ENCODE measurements at regions not wholly inside any gene's neighbourhood (a gene's known extent, or its start where the extent isn't known, plus 50 kb on each side); places are given as distances from the start of the nearest gene placed in this dataset.

DNA sequence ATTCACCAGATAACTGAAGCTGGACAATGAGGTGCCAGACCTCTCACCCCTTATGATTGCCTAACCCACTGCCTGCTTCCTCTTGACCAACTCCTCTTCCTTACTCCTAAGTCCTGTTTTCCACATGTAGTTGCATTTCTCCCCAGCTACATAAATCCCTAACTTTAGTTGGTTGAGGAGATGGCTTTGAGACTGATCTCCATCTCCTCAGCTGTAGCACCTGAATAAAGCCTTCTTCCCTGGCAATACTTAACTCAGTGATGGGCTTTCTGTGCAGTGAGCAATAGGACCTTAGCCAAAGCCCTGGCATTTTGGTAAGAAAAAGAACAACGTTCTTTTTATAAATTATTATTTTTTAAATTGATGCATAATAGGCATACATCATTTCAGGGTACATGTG is 691.1 kb downstream of the MATN1 start:
- Histone ChIP-seq H3K27ac (no peak overlapping the region), H3K9me3 (no peaks in the 10 kb centered on the region), H3K27me3 (peaks cover 0 to 21% of the 10 kb centered on the region in 2 donors), H3K4me1 (no peaks in the 10 kb centered on the region), H3K4me3 (no peak overlapping the region), H3K36me3 (no peaks in the 10 kb centered on the region)
- DNase-seq (ENCODE audit: low spot score in 2 of 2), result no peak
- TF ChIP-seq POLR2AphosphoS5 (IDR thresholded peaks at IDR 0.05) (no peak), POLR2A (IDR thresholded peaks at IDR 0.05) (no peak)
- TF ChIP-seq, protein P1, sequence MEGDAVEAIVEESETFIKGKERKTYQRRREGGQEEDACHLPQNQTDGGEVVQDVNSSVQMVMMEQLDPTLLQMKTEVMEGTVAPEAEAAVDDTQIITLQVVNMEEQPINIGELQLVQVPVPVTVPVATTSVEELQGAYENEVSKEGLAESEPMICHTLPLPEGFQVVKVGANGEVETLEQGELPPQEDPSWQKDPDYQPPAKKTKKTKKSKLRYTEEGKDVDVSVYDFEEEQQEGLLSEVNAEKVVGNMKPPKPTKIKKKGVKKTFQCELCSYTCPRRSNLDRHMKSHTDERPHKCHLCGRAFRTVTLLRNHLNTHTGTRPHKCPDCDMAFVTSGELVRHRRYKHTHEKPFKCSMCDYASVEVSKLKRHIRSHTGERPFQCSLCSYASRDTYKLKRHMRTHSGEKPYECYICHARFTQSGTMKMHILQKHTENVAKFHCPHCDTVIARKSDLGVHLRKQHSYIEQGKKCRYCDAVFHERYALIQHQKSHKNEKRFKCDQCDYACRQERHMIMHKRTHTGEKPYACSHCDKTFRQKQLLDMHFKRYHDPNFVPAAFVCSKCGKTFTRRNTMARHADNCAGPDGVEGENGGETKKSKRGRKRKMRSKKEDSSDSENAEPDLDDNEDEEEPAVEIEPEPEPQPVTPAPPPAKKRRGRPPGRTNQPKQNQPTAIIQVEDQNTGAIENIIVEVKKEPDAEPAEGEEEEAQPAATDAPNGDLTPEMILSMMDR (IDR thresholded peaks at IDR 0.05), result no peak
- intact Hi-C loops (cut with DNase I; ENCODE audit: low total_unique reads), result no loop called here

- no peak overlapping the region for H3K4me3 ChIP-seq
- H3K27ac ChIP-seq, result no peak overlapping the region
- TF ChIP-seq POLR2AphosphoS5 (IDR thresholded peaks at IDR 0.05) (no peak), POLR2A (IDR thresholded peaks at IDR 0.05) (no peak)
- TF ChIP-seq, protein P1 (IDR thresholded peaks at IDR 0.05), result no peak
- H3K9me3 ChIP-seq, result peaks cover 0 to 3% of the 10 kb centered on the region in 2 donors
- no peak for DNase-seq (ENCODE audit: low spot score in 2 of 2)
- no peaks in the 10 kb centered on the region for H3K36me3 ChIP-seq
- H3K27me3 ChIP-seq, result peaks cover 0 to 15% of the 10 kb centered on the region in 2 donors
- intact Hi-C loops (cut with DNase I; ENCODE audit: low total_unique reads), result no loop called here
- no peaks in the 10 kb centered on the region for H3K4me1 ChIP-seq
Measured at GRCh38 chr1:30029677-30030076, 693.7 kb downstream of the MATN1 start.

DNA sequence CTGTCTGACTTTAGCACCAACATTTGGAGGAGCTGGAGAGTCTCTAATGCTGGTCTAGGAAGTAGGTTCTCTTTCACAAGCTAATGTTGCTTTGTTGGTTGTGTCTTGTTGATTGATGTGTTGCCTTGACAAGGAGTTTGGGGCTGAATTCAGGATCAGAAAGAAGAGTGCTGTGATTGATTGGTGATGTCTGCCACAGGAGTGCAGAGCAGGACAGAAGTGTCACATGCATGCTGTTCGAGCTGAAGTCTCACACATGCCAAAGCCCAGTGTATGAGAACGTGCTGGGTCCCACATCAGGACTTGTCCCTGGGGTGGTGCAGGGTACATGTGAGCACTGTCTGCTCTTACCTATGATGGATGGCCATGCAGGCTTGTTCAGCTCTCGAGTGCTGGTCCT is 694.4 kb downstream of the MATN1 start:
- peaks cover 0 to 3% of the 10 kb centered on the region in 2 donors for H3K9me3 ChIP-seq

GRCh38 chr1:30028283-30028682 is 695.1 kb downstream of the MATN1 start:
- Histone ChIP-seq H3K27me3 (peaks cover 0 to 7% of the 10 kb centered on the region in 2 donors), H3K9me3 (peaks cover 0 to 3% of the 10 kb centered on the region in 2 donors), H3K27ac (no peak overlapping the region), H3K4me1 (no peaks in the 10 kb centered on the region), H3K36me3 (no peaks in the 10 kb centered on the region), H3K4me3 (no peak overlapping the region)
- intact Hi-C loops (cut with DNase I; ENCODE audit: low total_unique reads), result no loop called here
- TF ChIP-seq POLR2A (IDR thresholded peaks at IDR 0.05), result no peak
- no peak for DNase-seq (ENCODE audit: low spot score in 2 of 2)

More for the DNA sequence above, 694.4 kb downstream of the MATN1 start:
- H3K27ac ChIP-seq, result no peak overlapping the region
- peaks cover 0 to 13% of the 10 kb centered on the region in 2 donors for H3K27me3 ChIP-seq
- H3K4me3 ChIP-seq, result no peak overlapping the region
- DNase-seq (ENCODE audit: low spot score in 2 of 2), result no peak
- intact Hi-C loops (cut with DNase I; ENCODE audit: low total_unique reads), result no loop called here
- H3K36me3 ChIP-seq, result no peaks in the 10 kb centered on the region
- no peaks in the 10 kb centered on the region for H3K4me1 ChIP-seq
- TF ChIP-seq POLR2AphosphoS5 (IDR thresholded peaks at IDR 0.05) (no peak), POLR2A (IDR thresholded peaks at IDR 0.05) (no peak)
- TF ChIP-seq, protein P1 (IDR thresholded peaks at IDR 0.05), result no peak

GRCh38 chr1:30027247-30027646 is 696.1 kb downstream of the MATN1 start:
- Histone ChIP-seq H3K27ac (no peak overlapping the region), H3K4me1 (no peaks in the 10 kb centered on the region), H3K9me3 (peaks cover 2 to 3% of the 10 kb centered on the region in 2 donors), H3K27me3 (peaks cover 0 to 5% of the 10 kb centered on the region in 2 donors), H3K4me3 (no peak overlapping the region), H3K36me3 (no peaks in the 10 kb centered on the region)
- TF ChIP-seq POLR2A (IDR thresholded peaks at IDR 0.05), result no peak
- TF ChIP-seq POLR2AphosphoS5 (IDR thresholded peaks at IDR 0.05), result no peak
- TF ChIP-seq, protein P1 (IDR thresholded peaks at IDR 0.05), result no peak
- intact Hi-C loops (cut with DNase I; ENCODE audit: low total_unique reads), result no loop called here
- no peak for DNase-seq (ENCODE audit: low spot score in 2 of 2)
